Activated CD4-positive, alpha-beta T cell treated with anti-CD3 and anti-CD28 coated beads, Interleukin-2, amount 10 ng/mL, durations not matched to agents 7 days and 5 days (primary cell): ENCODE measurements at regions not wholly inside any gene's neighbourhood (a gene's known extent, or its start where the extent isn't known, plus 50 kb on each side); places are given as distances from the start of the nearest gene placed in this dataset.

Source experiments
- CTCF ChIA-PET: fragments of 350-600 bp; sonication (Branson Sonifier 250); formaldehyde crosslinking; loops from one replicate; lab custom pipeline; 2021; ENCODE audit warnings: antibody characterized with exemption; lab: Charles Lee
- POLR2A ChIA-PET: fragments of 350-600 bp; sonication (Branson Sonifier 250); formaldehyde crosslinking; loops from one replicate; lab custom pipeline; 2021; ENCODE audit warnings: antibody characterized with exemption; lab: Charles Lee
- DNase-seq: peaks from one replicate; pipeline ENCODE4 v3.0.0-alpha.2; 2020
- H3K27ac Mint-ChIP-seq: one replicate; pipeline ENCODE4 v1.8.0; 2021; ENCODE audit warnings: mild to moderate bottlenecking, moderate library complexity, mixed read lengths
- H3K27me3 Mint-ChIP-seq: one replicate; pipeline ENCODE4 v1.8.0; 2021; ENCODE audit warnings: mixed read lengths
- H3K36me3 Mint-ChIP-seq: one replicate; pipeline ENCODE4 v1.8.0; 2021; ENCODE audit warnings: low read depth, mixed read lengths
- H3K4me1 Mint-ChIP-seq: one replicate; pipeline ENCODE4 v1.8.0; 2021; ENCODE audit warnings: mixed read lengths
- H3K4me3 Mint-ChIP-seq: one replicate; pipeline ENCODE4 v1.8.0; 2021; ENCODE audit warnings: mild to moderate bottlenecking, moderate library complexity, mixed read lengths
- H3K9me3 Mint-ChIP-seq: one replicate; pipeline ENCODE4 v1.8.0; 2021; ENCODE audit warnings: mixed read lengths

DNA sequence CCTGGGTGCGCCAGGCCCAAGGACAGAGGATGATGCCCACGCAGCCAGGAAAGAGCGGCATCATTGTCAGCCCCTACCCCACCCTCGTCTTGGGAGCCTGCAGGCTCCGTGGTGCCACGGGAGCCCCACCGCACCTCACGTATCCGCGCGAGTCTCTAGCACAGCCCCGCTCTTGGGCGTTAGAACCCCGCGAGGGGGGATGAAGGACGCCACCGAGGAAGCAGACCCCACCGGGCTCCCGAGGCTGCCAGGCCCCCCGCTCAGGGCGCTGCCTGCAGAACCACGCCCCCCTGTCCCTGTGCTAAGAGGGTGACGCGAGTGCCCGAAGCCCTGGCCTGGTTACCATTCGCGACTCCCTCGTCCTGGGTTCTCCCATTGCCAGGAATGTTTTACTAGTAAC lies 52.3 kb upstream of the MS4A8 start:
- ChIA-PET CTCF (no interaction called here), POLR2A (no interaction called here)
- peaks cover under 1% of the 10 kb centered on the region for H3K9me3 Mint-ChIP-seq
- H3K27ac Mint-ChIP-seq: no peak overlapping the region
- peaks cover 5% of the 10 kb centered on the region for H3K27me3 Mint-ChIP-seq
- H3K4me1 Mint-ChIP-seq: no peaks in the 10 kb centered on the region
- no peak for DNase-seq
- H3K4me3 Mint-ChIP-seq: no peak overlapping the region
- H3K36me3 Mint-ChIP-seq: no peaks in the 10 kb centered on the region
